Gastrocnemius medialis (tissue), 4 donors: ENCODE measurements at regions not wholly inside any gene's neighbourhood (a gene's known extent, or its start where the extent isn't known, plus 50 kb on each side); places are given as distances from the start of the nearest gene placed in this dataset.

Experiments
- CTCF ChIP-seq, 5 experiments: fragments of 450-650 bp in 3 of 5; fragments of 200-600 bp in 2 of 5; sonication (generic) in 2 of 5; IDR thresholded peaks in 4 of 5; conservative IDR thresholded peaks in 1 of 5; 1 replicate in 4 of 5; 2 replicates in 1 of 5; pipeline ENCODE4 v1.5.1; 2016 to 2019; ENCODE audit warnings: antibody characterized with exemption in 5 of 5, mild to moderate bottlenecking in 3 of 5, moderate library complexity in 3 of 5
- POLR2A ChIP-seq, 2 donors: fragments of 450-650 bp; IDR thresholded peaks; one replicate each; pipeline ENCODE4 v1.6.1; 2017; ENCODE audit warnings: antibody characterized with exemption in 2 of 2, mild to moderate bottlenecking in 2 of 2, moderate library complexity in 2 of 2

- TF ChIP-seq CTCF (IDR thresholded peaks at IDR 0.05 in 4 of 5, conservative IDR thresholded peaks at IDR 0.05 in 1 of 5) (no peak), POLR2A (IDR thresholded peaks at IDR 0.05) (no peak)
Observed at GRCh38 chr3:127102188-127102520, 90.8 kb upstream of the PRR23E start.
